ENCODE measurements at regions not wholly inside any gene's neighbourhood (a gene's known extent, or its start where the extent isn't known, plus 50 kb on each side); places are given as distances from the start of the nearest gene placed in this dataset.

- TF ChIP-seq CTCF (IDR thresholded peaks at IDR 0.05; ENCODE audit: unreplicated experiment): no peak
Observed at GRCh38 chr18:73613706-73614340, 533.8 kb downstream of the FBXO15 start.

GRCh38 chr18:73597832-73598615 lies 549.6 kb downstream of the FBXO15 start:
- Mint-ChIP-seq H3K4me3 (no peak overlapping the region), H3K36me3 (no peaks in the 10 kb centered on the region), H3K9me3 (no peaks in the 10 kb centered on the region), H3K4me1 (no peaks in the 10 kb centered on the region), H3K27me3 (ENCODE audit: low read depth) (no peaks in the 10 kb centered on the region), H3K27ac (no peak overlapping the region)
- DNase-seq (ENCODE audit: low spot score in 2 of 2, unreplicated experiment in 2 of 2): no peak
- TF ChIP-seq CTCF (IDR thresholded peaks at IDR 0.05; ENCODE audit: unreplicated experiment): no peak

More at GRCh38 chr18:73613706-73614340, 533.8 kb downstream of the FBXO15 start:
- no peaks in the 10 kb centered on the region for H3K9me3 Mint-ChIP-seq
- H3K4me1 Mint-ChIP-seq: no peaks in the 10 kb centered on the region
- peaks cover 18% of the 10 kb centered on the region for H3K27me3 Mint-ChIP-seq (ENCODE audit: low read depth)
- no peak overlapping the region for H3K4me3 Mint-ChIP-seq
- H3K27ac Mint-ChIP-seq: no peak overlapping the region
- DNase-seq (ENCODE audit: low spot score in 2 of 2, unreplicated experiment in 2 of 2): no peak
- no peaks in the 10 kb centered on the region for H3K36me3 Mint-ChIP-seq

- H3K27ac Mint-ChIP-seq: no peak overlapping the region
- TF ChIP-seq CTCF (IDR thresholded peaks at IDR 0.05; ENCODE audit: unreplicated experiment): no peak
- no peaks in the 10 kb centered on the region for H3K36me3 Mint-ChIP-seq
- no peak for DNase-seq (ENCODE audit: low spot score in 2 of 2, unreplicated experiment in 2 of 2)
- no peaks in the 10 kb centered on the region for H3K9me3 Mint-ChIP-seq
- no peak overlapping the region for H3K4me3 Mint-ChIP-seq
- no peaks in the 10 kb centered on the region for H3K4me1 Mint-ChIP-seq
- no peaks in the 10 kb centered on the region for H3K27me3 Mint-ChIP-seq (ENCODE audit: low read depth)
Observed at GRCh38 chr18:73594749-73595148, 552.9 kb downstream of the FBXO15 start.

GRCh38 chr18:73593207-73593606 lies 554.4 kb downstream of the FBXO15 start:
- Mint-ChIP-seq H3K36me3 (no peaks in the 10 kb centered on the region), H3K4me1 (no peaks in the 10 kb centered on the region), H3K27me3 (ENCODE audit: low read depth) (no peaks in the 10 kb centered on the region), H3K27ac (no peak overlapping the region), H3K4me3 (no peak overlapping the region), H3K9me3 (no peaks in the 10 kb centered on the region)
- no peak for TF ChIP-seq CTCF (IDR thresholded peaks at IDR 0.05; ENCODE audit: unreplicated experiment)
- no peak for DNase-seq (ENCODE audit: low spot score in 2 of 2, unreplicated experiment in 2 of 2)

GRCh38 chr18:73590950-73591349 lies 556.7 kb downstream of the FBXO15 start:
- no peak for TF ChIP-seq CTCF (IDR thresholded peaks at IDR 0.05; ENCODE audit: unreplicated experiment)
- no peaks in the 10 kb centered on the region for H3K4me1 Mint-ChIP-seq

More at GRCh38 chr18:73590950-73591349, 556.7 kb downstream of the FBXO15 start:
- no peaks in the 10 kb centered on the region for H3K36me3 Mint-ChIP-seq
- H3K27ac Mint-ChIP-seq: no peak overlapping the region
- no peak overlapping the region for H3K4me3 Mint-ChIP-seq
- H3K9me3 Mint-ChIP-seq: no peaks in the 10 kb centered on the region
- no peaks in the 10 kb centered on the region for H3K27me3 Mint-ChIP-seq (ENCODE audit: low read depth)
- DNase-seq (ENCODE audit: low spot score in 2 of 2, unreplicated experiment in 2 of 2): no peak
